Astrocyte (in vitro differentiated cells and primary cell): ENCODE measurements at regions not wholly inside any gene's neighbourhood (a gene's known extent, or its start where the extent isn't known, plus 50 kb on each side); places are given as distances from the start of the nearest gene placed in this dataset.

Experiments
- CTCF ChIP-seq: IDR thresholded peaks from 2 replicates; pipeline ENCODE4 v1.5.1; 2011; ENCODE audit warnings: low read depth, mild to moderate bottlenecking, inconsistent platforms, low read length, moderate library complexity; ENCODE audit not compliant: insufficient read depth
- EZH2 ChIP-seq: IDR thresholded peaks from 2 replicates; pipeline ENCODE4 v1.6.1; 2012; ENCODE audit warnings: mild to moderate bottlenecking, low read length, inconsistent platforms; ENCODE audit not compliant: insufficient read depth

DNA sequence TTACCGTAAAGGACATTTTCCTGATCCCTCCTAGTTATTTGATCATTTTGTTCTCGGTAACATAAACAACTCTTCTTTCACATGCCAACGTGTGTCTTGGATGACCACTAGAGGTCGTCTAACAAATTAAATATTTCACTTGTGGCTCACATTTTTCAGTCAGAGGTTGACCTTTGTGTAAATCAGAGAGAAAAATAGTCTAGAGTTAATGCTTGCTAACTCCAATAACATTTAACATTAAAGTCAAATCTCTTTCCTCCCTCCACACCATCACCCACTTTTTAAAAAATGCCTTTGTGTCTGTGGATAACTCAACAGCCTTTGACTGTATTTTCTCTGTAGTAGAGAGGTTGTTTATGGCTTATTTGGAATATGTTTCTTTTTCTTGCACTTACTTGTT, 220.5 kb upstream of the B3GALT2 start:
- peak; percentile 78 for TF ChIP-seq CTCF
- no peak for TF ChIP-seq EZH2
